ENCODE measurements at regions not wholly inside any gene's neighbourhood (a gene's known extent, or its start where the extent isn't known, plus 50 kb on each side); places are given as distances from the start of the nearest gene placed in this dataset.
"Not testable (repeated sequence)": the region's sequence is repeated elsewhere in the genome, so short reads cannot be mapped to it uniquely, and the experiment has no call there.

GRCh38 chr2:139410147-139410832 is 630.1 kb upstream of the NXPH2 start:
- H3K4me3 ChIP-seq (IDR thresholded peaks at IDR 0.05; ENCODE audit: insufficient read depth, low read depth, low read length); H4K20me1 ChIP-seq (ENCODE audit: insufficient read depth); H3K79me2 ChIP-seq (ENCODE audit: insufficient read depth, low read depth); H3K36me3 ChIP-seq (ENCODE audit: insufficient read depth); H3K27ac ChIP-seq; H3K4me1 ChIP-seq (ENCODE audit: low read depth, poor library complexity, severe bottlenecking); H3K27me3 ChIP-seq (ENCODE audit: insufficient read depth, low read depth); H3K9ac ChIP-seq; H3K4me2 ChIP-seq; H2AFZ ChIP-seq (ENCODE audit: low read depth): not testable (repeated sequence)

- TF ChIP-seq CTCF (conservative IDR thresholded peaks at IDR 0.05; ENCODE audit: low read depth, low read length), result no peak
- H3K27ac ChIP-seq, result no peak overlapping the region
These were observed 629.0 kb upstream of the NXPH2 start for GRCh38 chr2:139409212-139409611.

GRCh38 chr2:139403948-139404347 is 623.8 kb upstream of the NXPH2 start:
- H3K4me3 ChIP-seq (IDR thresholded peaks at IDR 0.05; ENCODE audit: insufficient read depth, low read depth, low read length), result no peak overlapping the region
- H3K9ac ChIP-seq, result no peak overlapping the region
- no peaks in the 10 kb centered on the region for H3K36me3 ChIP-seq (ENCODE audit: insufficient read depth)
- no peak overlapping the region for H3K4me2 ChIP-seq
- no peak for TF ChIP-seq CTCF (conservative IDR thresholded peaks at IDR 0.05; ENCODE audit: low read depth, low read length)
- H4K20me1 ChIP-seq (ENCODE audit: insufficient read depth), result no peaks in the 10 kb centered on the region
- H3K4me1 ChIP-seq (ENCODE audit: low read depth, poor library complexity, severe bottlenecking), result no peaks in the 10 kb centered on the region
- H3K27me3 ChIP-seq (ENCODE audit: insufficient read depth, low read depth), result no peaks in the 10 kb centered on the region
- H2AFZ ChIP-seq (ENCODE audit: low read depth), result no peak overlapping the region
- H3K27ac ChIP-seq, result no peak overlapping the region
- no peaks in the 10 kb centered on the region for H3K79me2 ChIP-seq (ENCODE audit: insufficient read depth, low read depth)

More at GRCh38 chr2:139409212-139409611, 629.0 kb upstream of the NXPH2 start:
- Histone ChIP-seq H4K20me1 (ENCODE audit: insufficient read depth) (no peaks in the 10 kb centered on the region), H3K27me3 (ENCODE audit: insufficient read depth, low read depth) (no peaks in the 10 kb centered on the region), H3K36me3 (ENCODE audit: insufficient read depth) (no peaks in the 10 kb centered on the region), H3K9ac (no peak overlapping the region), H3K4me3 (IDR thresholded peaks at IDR 0.05; ENCODE audit: insufficient read depth, low read depth, low read length) (no peak overlapping the region), H2AFZ (ENCODE audit: low read depth) (no peak overlapping the region), H3K79me2 (ENCODE audit: insufficient read depth, low read depth) (no peaks in the 10 kb centered on the region), H3K4me2 (no peak overlapping the region), H3K4me1 (ENCODE audit: low read depth, poor library complexity, severe bottlenecking) (no peaks in the 10 kb centered on the region)

GRCh38 chr2:139394801-139395200 is 614.6 kb upstream of the NXPH2 start:
- H3K79me2 ChIP-seq (ENCODE audit: insufficient read depth, low read depth), result no peaks in the 10 kb centered on the region
- no peaks in the 10 kb centered on the region for H4K20me1 ChIP-seq (ENCODE audit: insufficient read depth)
- H3K4me2 ChIP-seq, result no peak overlapping the region
- H3K4me1 ChIP-seq (ENCODE audit: low read depth, poor library complexity, severe bottlenecking), result no peaks in the 10 kb centered on the region
- H3K4me3 ChIP-seq (IDR thresholded peaks at IDR 0.05; ENCODE audit: insufficient read depth, low read depth, low read length), result no peak overlapping the region
- no peak overlapping the region for H3K27ac ChIP-seq
- H3K36me3 ChIP-seq (ENCODE audit: insufficient read depth), result no peaks in the 10 kb centered on the region
- TF ChIP-seq CTCF (conservative IDR thresholded peaks at IDR 0.05; ENCODE audit: low read depth, low read length), result no peak
- no peak overlapping the region for H3K9ac ChIP-seq
- H3K27me3 ChIP-seq (ENCODE audit: insufficient read depth, low read depth), result no peaks in the 10 kb centered on the region
- no peak overlapping the region for H2AFZ ChIP-seq (ENCODE audit: low read depth)

GRCh38 chr2:139389391-139389790 is 609.2 kb upstream of the NXPH2 start:
- Histone ChIP-seq H3K79me2 (ENCODE audit: insufficient read depth, low read depth) (no peaks in the 10 kb centered on the region), H3K4me2 (no peak overlapping the region), H3K36me3 (ENCODE audit: insufficient read depth) (no peaks in the 10 kb centered on the region), H3K9ac (no peak overlapping the region), H3K4me1 (ENCODE audit: low read depth, poor library complexity, severe bottlenecking) (no peaks in the 10 kb centered on the region), H2AFZ (ENCODE audit: low read depth) (no peak overlapping the region), H3K4me3 (IDR thresholded peaks at IDR 0.05; ENCODE audit: insufficient read depth, low read depth, low read length) (no peak overlapping the region), H3K27me3 (ENCODE audit: insufficient read depth, low read depth) (no peaks in the 10 kb centered on the region), H4K20me1 (ENCODE audit: insufficient read depth) (no peaks in the 10 kb centered on the region), H3K27ac (no peak overlapping the region)
- TF ChIP-seq CTCF (conservative IDR thresholded peaks at IDR 0.05; ENCODE audit: low read depth, low read length), result no peak
